ENCODE measurements at regions not wholly inside any gene's neighbourhood (a gene's known extent, or its start where the extent isn't known, plus 50 kb on each side); places are given as distances from the start of the nearest gene placed in this dataset.

DNA sequence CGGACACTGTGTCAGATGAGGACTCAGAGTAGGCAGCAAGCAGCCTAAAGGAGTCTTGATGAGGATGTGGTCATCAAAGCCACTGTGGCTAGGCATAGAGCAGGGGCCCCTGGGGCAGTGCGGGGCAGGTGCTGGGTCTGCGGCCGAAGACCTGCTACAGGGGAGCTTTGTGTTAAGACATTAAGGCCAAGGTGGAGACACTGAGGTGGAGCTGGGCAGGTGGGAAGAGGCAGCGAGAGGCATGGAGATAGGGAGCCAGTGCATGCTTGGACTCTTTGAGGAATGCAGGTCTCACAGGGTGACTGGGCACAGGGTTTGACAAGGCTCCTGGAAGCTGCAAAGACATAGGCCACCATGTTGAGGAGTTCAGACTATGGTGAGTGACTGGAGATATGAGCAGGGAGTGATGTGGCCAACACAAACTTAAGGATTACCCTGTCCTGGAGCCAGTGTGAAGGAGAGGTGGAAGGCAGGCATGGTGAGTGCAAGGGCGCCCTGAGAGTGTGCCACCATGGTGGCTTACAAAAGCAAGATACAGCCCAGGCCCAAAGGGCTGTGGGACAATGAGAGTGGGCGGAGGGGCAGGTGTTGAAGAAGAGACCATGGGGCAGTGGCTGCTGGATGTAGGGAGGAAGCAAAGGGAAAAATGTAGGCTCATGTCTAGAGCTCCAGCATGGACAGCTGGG, 450.9 kb upstream of the HS6ST1 start:
- H3K27me3 Mint-ChIP-seq = peaks cover 4% of the 10 kb centered on the region
- no peak overlapping the region for H3K4me3 Mint-ChIP-seq
- H3K9me3 Mint-ChIP-seq (ENCODE audit: low read depth) = no peaks in the 10 kb centered on the region
- no peak overlapping the region for H3K27ac Mint-ChIP-seq
- H3K4me1 Mint-ChIP-seq (ENCODE audit: low read depth) = no peaks in the 10 kb centered on the region
- H3K36me3 Mint-ChIP-seq = no peaks in the 10 kb centered on the region

DNA sequence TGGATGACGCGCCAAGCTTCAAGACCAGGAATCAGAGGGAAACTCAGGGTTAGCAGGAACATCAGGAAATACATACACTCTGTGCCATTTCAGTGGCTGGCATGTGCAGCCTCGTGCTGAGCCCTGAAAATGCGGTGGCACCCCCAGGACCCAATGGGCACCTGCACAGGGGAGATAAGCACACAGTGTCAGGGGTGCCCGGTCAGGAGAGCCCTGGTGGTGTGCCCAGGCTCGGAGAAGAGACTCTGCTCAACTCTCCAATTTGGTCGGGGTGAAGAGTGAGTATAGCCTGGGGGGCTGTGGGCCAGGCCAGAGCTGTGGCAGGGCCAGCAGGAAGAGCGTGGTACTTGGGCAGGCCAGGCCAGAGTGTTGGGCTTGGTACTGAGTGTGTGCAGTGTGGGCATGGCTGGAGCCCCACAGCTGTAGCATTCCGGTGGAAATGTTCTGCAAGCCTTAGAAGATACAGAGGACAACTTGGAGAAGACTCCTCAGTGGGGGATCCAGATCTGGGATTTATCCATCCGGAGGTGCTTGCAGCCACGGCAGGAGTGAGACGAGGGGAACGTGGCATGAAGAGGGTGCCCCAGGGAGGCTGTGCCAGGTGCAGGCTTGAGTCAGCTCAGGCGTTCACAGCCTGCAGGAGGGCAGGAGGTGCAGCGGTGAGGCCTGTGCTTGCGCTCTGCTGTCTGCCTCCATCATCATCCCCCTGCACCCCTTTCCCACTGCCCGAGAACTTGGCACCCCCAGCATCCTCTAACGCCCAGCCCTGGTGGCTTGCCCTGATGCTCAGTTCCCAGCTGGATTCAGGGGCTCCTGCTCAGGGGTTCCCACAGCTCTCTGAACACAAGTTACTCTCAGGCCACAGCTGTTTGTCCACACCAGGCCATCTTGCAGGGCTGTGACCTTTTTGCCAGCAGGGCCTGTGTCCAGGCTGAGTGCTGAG, 451.7 kb upstream of the HS6ST1 start:
- Mint-ChIP-seq H3K4me3 (no peak overlapping the region), H3K4me1 (ENCODE audit: low read depth) (no peaks in the 10 kb centered on the region), H3K9me3 (ENCODE audit: low read depth) (no peaks in the 10 kb centered on the region), H3K27ac (no peak overlapping the region), H3K27me3 (peaks cover 4% of the 10 kb centered on the region), H3K36me3 (no peaks in the 10 kb centered on the region)

- H3K27ac Mint-ChIP-seq = no peak overlapping the region
- no peaks in the 10 kb centered on the region for H3K36me3 Mint-ChIP-seq
- peaks cover 4% of the 10 kb centered on the region for H3K27me3 Mint-ChIP-seq
- H3K9me3 Mint-ChIP-seq (ENCODE audit: low read depth) = no peaks in the 10 kb centered on the region
- H3K4me3 Mint-ChIP-seq = no peak overlapping the region
- no peaks in the 10 kb centered on the region for H3K4me1 Mint-ChIP-seq (ENCODE audit: low read depth)
These were observed 452.7 kb upstream of the HS6ST1 start for GRCh38 chr2:128771401-128771800.

GRCh38 chr2:128772671-128773070, 454.0 kb upstream of the HS6ST1 start:
- Mint-ChIP-seq H3K27me3 (no peaks in the 10 kb centered on the region), H3K36me3 (no peaks in the 10 kb centered on the region), H3K27ac (no peak overlapping the region), H3K4me1 (ENCODE audit: low read depth) (no peaks in the 10 kb centered on the region), H3K9me3 (ENCODE audit: low read depth) (no peaks in the 10 kb centered on the region), H3K4me3 (no peak overlapping the region)

- Mint-ChIP-seq H3K4me3 (no peak overlapping the region), H3K9me3 (ENCODE audit: low read depth) (no peaks in the 10 kb centered on the region), H3K27me3 (no peaks in the 10 kb centered on the region), H3K4me1 (ENCODE audit: low read depth) (no peaks in the 10 kb centered on the region), H3K27ac (no peak overlapping the region), H3K36me3 (no peaks in the 10 kb centered on the region)
These were observed 455.1 kb upstream of the HS6ST1 start for GRCh38 chr2:128773641-128774319.

DNA sequence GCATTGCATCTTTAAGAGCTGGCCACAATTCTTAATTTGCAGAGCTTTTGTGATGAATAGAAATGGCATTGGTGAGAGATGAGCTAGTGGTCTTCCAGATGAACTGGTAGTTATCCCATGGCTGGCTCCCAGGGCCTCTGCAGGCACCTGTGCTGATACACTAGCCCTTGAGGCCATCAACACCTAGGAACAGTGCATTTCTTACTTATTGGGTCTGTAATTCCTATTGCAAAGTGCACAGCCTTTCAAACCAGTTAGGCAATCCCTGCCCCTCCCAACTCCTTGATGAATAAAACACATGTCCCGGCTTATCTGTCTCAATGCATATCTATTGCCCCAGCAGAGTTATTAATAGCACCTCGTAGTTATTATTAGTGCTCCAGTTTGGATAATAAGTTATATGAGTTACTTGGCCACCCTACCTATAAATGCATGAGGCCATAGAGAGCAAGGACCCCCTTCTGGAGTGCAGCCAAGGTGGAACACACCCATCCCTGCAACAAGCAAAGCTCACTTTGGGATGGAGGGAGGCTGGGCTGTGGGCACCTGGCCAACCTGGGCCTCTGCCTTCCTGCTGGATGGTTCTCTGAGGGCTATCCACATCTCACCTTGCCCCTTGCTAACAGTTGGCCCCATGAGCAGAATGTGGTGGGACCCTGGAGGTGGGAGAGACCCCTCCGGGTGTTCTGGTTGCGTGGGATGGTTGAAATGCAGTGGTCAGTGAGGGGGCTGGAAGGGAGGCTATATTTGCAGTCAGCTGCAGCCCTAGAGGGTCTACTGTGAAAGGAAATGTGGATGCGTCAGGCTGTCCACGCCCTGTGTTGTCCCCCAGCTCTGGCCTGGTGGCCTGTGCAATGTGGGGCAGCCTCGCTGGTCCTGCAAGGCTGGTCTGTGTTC, 455.9 kb upstream of the HS6ST1 start:
- no peak overlapping the region for H3K4me3 Mint-ChIP-seq
- no peaks in the 10 kb centered on the region for H3K36me3 Mint-ChIP-seq
- H3K9me3 Mint-ChIP-seq (ENCODE audit: low read depth) = no peaks in the 10 kb centered on the region
- H3K4me1 Mint-ChIP-seq (ENCODE audit: low read depth) = no peaks in the 10 kb centered on the region
- no peaks in the 10 kb centered on the region for H3K27me3 Mint-ChIP-seq
- no peak overlapping the region for H3K27ac Mint-ChIP-seq

DNA sequence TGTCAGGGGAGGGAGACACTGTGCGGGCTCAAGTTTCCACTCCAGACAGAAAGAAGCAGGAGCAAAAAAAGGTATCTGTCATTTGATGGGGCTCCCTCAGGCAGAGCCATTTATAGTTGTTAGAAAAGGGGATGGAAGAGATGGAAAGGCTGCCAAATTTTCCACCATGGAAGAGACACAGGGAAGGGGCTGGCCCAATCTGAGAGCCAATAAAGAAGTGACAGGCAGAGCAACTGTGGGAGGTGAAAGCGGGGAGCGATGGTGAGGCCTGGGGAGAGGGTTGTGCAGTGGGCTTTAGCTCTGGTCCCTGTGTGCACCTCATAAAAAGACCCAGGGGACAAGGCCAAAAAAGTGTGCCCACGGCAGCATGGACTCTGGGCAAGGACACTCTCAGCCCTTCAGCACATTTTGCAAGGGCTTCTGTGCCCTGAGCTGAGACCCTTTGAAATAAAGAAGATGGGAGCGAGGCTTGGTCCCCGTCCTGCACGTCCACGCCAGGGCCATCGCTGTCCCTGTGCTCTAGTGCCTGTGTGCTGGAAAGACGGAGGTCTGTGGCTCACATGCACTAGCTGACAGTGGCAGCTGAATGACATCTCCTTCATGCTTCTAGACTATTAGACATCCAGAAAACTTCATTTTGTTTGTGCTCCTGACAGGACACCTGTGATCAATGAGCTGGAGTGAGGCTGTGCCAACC, 456.7 kb upstream of the HS6ST1 start:
- Mint-ChIP-seq H3K4me3 (no peak overlapping the region), H3K4me1 (ENCODE audit: low read depth) (no peaks in the 10 kb centered on the region), H3K27ac (no peak overlapping the region), H3K27me3 (no peaks in the 10 kb centered on the region), H3K9me3 (ENCODE audit: low read depth) (no peaks in the 10 kb centered on the region), H3K36me3 (no peaks in the 10 kb centered on the region)

DNA sequence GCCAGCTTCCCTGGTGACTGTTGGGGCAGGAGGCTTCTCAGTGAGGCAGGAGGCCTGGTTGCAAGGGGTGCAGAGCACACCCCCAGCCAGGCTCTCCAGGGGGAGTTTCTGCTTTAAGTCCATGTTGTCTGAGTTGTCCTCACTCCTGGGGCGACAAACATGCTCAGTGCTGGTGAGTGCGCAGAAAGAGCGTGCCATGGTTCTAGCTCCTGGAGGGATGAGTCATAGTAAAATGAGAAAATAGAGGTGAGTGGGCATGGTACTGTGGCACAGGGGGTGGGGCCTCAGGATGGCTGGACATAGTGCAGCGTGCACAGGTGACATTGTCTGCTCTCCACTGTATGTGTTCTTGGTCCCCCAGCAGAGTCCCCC, 457.2 kb upstream of the HS6ST1 start:
- Mint-ChIP-seq H3K4me3 (no peak overlapping the region), H3K27me3 (no peaks in the 10 kb centered on the region), H3K4me1 (ENCODE audit: low read depth) (no peaks in the 10 kb centered on the region), H3K27ac (no peak overlapping the region), H3K36me3 (no peaks in the 10 kb centered on the region), H3K9me3 (ENCODE audit: low read depth) (no peaks in the 10 kb centered on the region)

DNA sequence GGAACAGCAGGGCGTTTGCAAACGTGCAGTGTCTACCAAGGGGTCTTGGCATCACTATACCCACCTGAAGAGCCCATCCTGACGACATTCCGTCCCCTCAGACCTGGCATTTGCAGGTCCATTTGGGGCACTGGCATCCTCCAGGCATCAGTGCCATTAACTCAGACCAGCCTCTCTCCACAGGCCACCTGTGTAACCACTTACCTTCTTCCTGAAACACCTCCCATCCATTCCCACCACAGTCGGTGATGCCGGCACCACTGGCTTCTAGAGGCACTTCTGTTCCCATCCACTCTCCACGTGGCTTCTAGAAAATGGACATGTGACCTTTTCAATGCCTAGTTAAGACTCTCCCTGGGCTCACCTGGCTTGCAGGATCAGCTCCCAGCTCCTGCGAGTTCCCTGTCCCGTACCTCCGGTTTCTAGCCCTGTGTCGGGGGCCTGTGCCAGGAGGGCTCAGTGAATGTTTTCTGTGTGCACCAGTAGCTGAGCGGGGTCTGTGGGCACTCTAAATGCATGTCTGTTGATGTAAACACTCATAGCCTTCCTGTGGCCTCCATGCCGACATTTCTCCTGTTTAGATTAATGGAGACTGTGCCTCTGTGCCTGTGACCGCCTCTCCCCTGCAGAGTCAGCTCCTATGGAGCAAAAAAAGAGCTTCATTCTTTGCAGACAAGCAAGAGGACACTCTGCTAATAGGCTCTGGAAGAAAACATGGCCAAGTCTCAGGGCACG, 458.0 kb upstream of the HS6ST1 start:
- no peaks in the 10 kb centered on the region for H3K4me1 Mint-ChIP-seq (ENCODE audit: low read depth)
- H3K27ac Mint-ChIP-seq = no peak overlapping the region
- no peak overlapping the region for H3K4me3 Mint-ChIP-seq
- no peaks in the 10 kb centered on the region for H3K36me3 Mint-ChIP-seq
- H3K27me3 Mint-ChIP-seq = no peaks in the 10 kb centered on the region
- H3K9me3 Mint-ChIP-seq (ENCODE audit: low read depth) = no peaks in the 10 kb centered on the region

GRCh38 chr2:128777196-128778035, 458.7 kb upstream of the HS6ST1 start:
- no peaks in the 10 kb centered on the region for H3K27me3 Mint-ChIP-seq
- H3K36me3 Mint-ChIP-seq = no peaks in the 10 kb centered on the region
- H3K4me3 Mint-ChIP-seq = no peak overlapping the region
- H3K27ac Mint-ChIP-seq = no peak overlapping the region
- no peaks in the 10 kb centered on the region for H3K4me1 Mint-ChIP-seq (ENCODE audit: low read depth)
- H3K9me3 Mint-ChIP-seq (ENCODE audit: low read depth) = no peaks in the 10 kb centered on the region

GRCh38 chr2:128778843-128779242, 460.2 kb upstream of the HS6ST1 start:
- Mint-ChIP-seq H3K27ac (no peak overlapping the region), H3K27me3 (no peaks in the 10 kb centered on the region), H3K36me3 (no peaks in the 10 kb centered on the region), H3K9me3 (ENCODE audit: low read depth) (no peaks in the 10 kb centered on the region), H3K4me3 (no peak overlapping the region), H3K4me1 (ENCODE audit: low read depth) (no peaks in the 10 kb centered on the region)

DNA sequence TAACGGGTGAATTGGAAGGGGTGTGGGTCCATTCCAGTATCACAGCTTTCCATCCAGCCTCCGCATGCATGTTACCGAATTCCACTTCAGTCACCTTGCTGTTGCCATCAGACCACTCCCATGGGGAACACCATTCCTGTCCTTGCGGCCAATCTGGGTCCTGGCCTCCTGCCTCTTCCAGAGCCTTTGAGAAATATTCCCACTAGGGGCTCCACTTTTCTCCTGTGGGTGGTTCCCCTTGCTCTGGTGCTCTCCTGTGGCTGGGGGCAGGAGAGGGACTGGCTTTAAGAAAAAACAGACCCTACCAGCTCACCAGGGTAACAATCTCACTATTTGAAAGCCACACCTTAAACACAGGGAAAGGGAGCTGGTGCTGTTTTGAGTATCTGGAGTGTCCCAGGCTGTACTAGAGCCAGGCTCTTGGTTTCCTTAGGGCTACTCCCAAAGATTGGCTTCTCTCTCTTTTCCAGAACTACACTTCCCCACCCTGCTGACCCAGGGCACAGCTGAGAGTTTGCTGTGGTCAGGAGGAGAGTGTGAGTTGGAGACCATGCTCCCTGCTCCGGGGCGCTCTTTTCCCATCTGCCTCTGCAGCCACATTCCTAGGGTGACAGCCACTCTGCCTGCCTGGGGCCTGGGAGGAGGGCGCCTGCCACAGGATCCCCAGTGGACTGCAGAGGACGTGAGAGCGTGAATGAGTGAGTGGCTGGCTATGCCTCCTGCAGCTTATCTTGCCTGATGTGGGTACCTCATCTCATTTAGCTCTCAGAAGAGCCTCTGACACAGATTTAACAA, 460.8 kb upstream of the HS6ST1 start:
- H3K36me3 Mint-ChIP-seq = no peaks in the 10 kb centered on the region
- H3K27me3 Mint-ChIP-seq = no peaks in the 10 kb centered on the region
- no peak overlapping the region for H3K4me3 Mint-ChIP-seq
- no peak overlapping the region for H3K27ac Mint-ChIP-seq
- no peaks in the 10 kb centered on the region for H3K9me3 Mint-ChIP-seq (ENCODE audit: low read depth)
- no peaks in the 10 kb centered on the region for H3K4me1 Mint-ChIP-seq (ENCODE audit: low read depth)
